IPS-20b (cell line): ENCODE measurements at regions not wholly inside any gene's neighbourhood (a gene's known extent, or its start where the extent isn't known, plus 50 kb on each side); places are given as distances from the start of the nearest gene placed in this dataset.

Experiments used
- H3K27ac ChIP-seq: one replicate; pipeline ENCODE4 v1.5.1; 2013; ENCODE audit warnings: low read length
- H3K27me3 ChIP-seq: 2 replicates; pipeline ENCODE4 v1.6.1; 2013; ENCODE audit warnings: mild to moderate bottlenecking, low read length, inconsistent platforms; ENCODE audit not compliant: insufficient read depth
- H3K36me3 ChIP-seq: 2 replicates; pipeline ENCODE4 v1.6.1; 2013; ENCODE audit warnings: low read depth, mild to moderate bottlenecking, inconsistent platforms, low read length, moderate library complexity; ENCODE audit not compliant: insufficient read depth
- H3K4me1 ChIP-seq: 2 replicates; pipeline ENCODE4 v1.6.1; 2013; ENCODE audit warnings: mild to moderate bottlenecking, control low read depth, inconsistent platforms, low read length, moderate library complexity; ENCODE audit not compliant: insufficient read depth
- H3K4me3 ChIP-seq: 2 replicates; pipeline ENCODE4 v1.5.1; 2013; ENCODE audit warnings: mild to moderate bottlenecking, low read length, inconsistent platforms
- H3K9ac ChIP-seq: 2 replicates; pipeline ENCODE4 v1.6.1; 2013; ENCODE audit warnings: low read depth, mild to moderate bottlenecking, inconsistent platforms, low read length, moderate library complexity
- H3K9me3 ChIP-seq: 2 replicates; pipeline ENCODE4 v1.6.1; 2013; ENCODE audit warnings: mild to moderate bottlenecking, low read depth, low read length, inconsistent platforms; ENCODE audit not compliant: insufficient read depth

- Histone ChIP-seq H3K4me3 (no peak overlapping the region), H3K27ac (no peak overlapping the region), H3K27me3 (no peaks in the 10 kb centered on the region), H3K9me3 (peaks cover 23% of the 10 kb centered on the region), H3K36me3 (no peaks in the 10 kb centered on the region), H3K4me1 (no peaks in the 10 kb centered on the region), H3K9ac (no peak overlapping the region)
Measured at GRCh38 chr1:4379451-4380175, 274.8 kb upstream of the AJAP1 start.

- Histone ChIP-seq H3K36me3 (no peaks in the 10 kb centered on the region), H3K9ac (no peak overlapping the region), H3K4me3 (no peak overlapping the region), H3K27ac (no peak overlapping the region), H3K4me1 (no peaks in the 10 kb centered on the region), H3K27me3 (no peaks in the 10 kb centered on the region), H3K9me3 (peaks cover 32% of the 10 kb centered on the region)
Measured at GRCh38 chr1:4380564-4381168, 273.7 kb upstream of the AJAP1 start.

GRCh38 chr1:4393191-4393590 is 261.2 kb upstream of the AJAP1 start:
- H3K9ac ChIP-seq, result no peak overlapping the region
- no peak overlapping the region for H3K27ac ChIP-seq
- H3K4me3 ChIP-seq, result no peak overlapping the region
- peaks cover 17% of the 10 kb centered on the region for H3K9me3 ChIP-seq
- no peaks in the 10 kb centered on the region for H3K36me3 ChIP-seq
- no peaks in the 10 kb centered on the region for H3K27me3 ChIP-seq
- no peaks in the 10 kb centered on the region for H3K4me1 ChIP-seq

- H3K9ac ChIP-seq, result no peak overlapping the region
- no peak overlapping the region for H3K4me3 ChIP-seq
- H3K36me3 ChIP-seq, result no peaks in the 10 kb centered on the region
- no peaks in the 10 kb centered on the region for H3K27me3 ChIP-seq
- H3K27ac ChIP-seq, result no peak overlapping the region
- H3K4me1 ChIP-seq, result no peaks in the 10 kb centered on the region
- peaks cover 17% of the 10 kb centered on the region for H3K9me3 ChIP-seq
Measured at GRCh38 chr1:4394366-4394765, 260.0 kb upstream of the AJAP1 start.

- Histone ChIP-seq H3K36me3 (no peaks in the 10 kb centered on the region), H3K4me3 (no peak overlapping the region), H3K9ac (no peak overlapping the region), H3K9me3 (peaks cover 17% of the 10 kb centered on the region), H3K27ac (no peak overlapping the region), H3K4me1 (no peaks in the 10 kb centered on the region), H3K27me3 (no peaks in the 10 kb centered on the region)
Measured at GRCh38 chr1:4395158-4395557, 259.3 kb upstream of the AJAP1 start.

- H3K4me3 ChIP-seq, result no peak overlapping the region
- H3K9ac ChIP-seq, result no peak overlapping the region
- H3K4me1 ChIP-seq, result no peaks in the 10 kb centered on the region
- no peaks in the 10 kb centered on the region for H3K27me3 ChIP-seq
- H3K36me3 ChIP-seq, result no peaks in the 10 kb centered on the region
- H3K27ac ChIP-seq, result no peak overlapping the region
- H3K9me3 ChIP-seq, result peaks cover 17% of the 10 kb centered on the region
Measured at GRCh38 chr1:4395676-4396075, 258.7 kb upstream of the AJAP1 start.

GRCh38 chr1:4396551-4396950 is 257.9 kb upstream of the AJAP1 start:
- no peaks in the 10 kb centered on the region for H3K27me3 ChIP-seq
- H3K9ac ChIP-seq, result no peak overlapping the region
- H3K4me1 ChIP-seq, result no peaks in the 10 kb centered on the region
- no peak overlapping the region for H3K4me3 ChIP-seq
- H3K36me3 ChIP-seq, result no peaks in the 10 kb centered on the region
- peaks cover 17% of the 10 kb centered on the region for H3K9me3 ChIP-seq
- no peak overlapping the region for H3K27ac ChIP-seq

- H3K9me3 ChIP-seq, result peaks cover 17% of the 10 kb centered on the region
Measured at GRCh38 chr1:4397196-4397595, 257.2 kb upstream of the AJAP1 start.

GRCh38 chr1:4402032-4402431 is 252.4 kb upstream of the AJAP1 start:
- H3K36me3 ChIP-seq, result no peaks in the 10 kb centered on the region
- no peak overlapping the region for H3K4me3 ChIP-seq
- H3K9me3 ChIP-seq, result no peaks in the 10 kb centered on the region
- no peaks in the 10 kb centered on the region for H3K4me1 ChIP-seq
- H3K27ac ChIP-seq, result no peak overlapping the region
- H3K9ac ChIP-seq, result no peak overlapping the region
- no peaks in the 10 kb centered on the region for H3K27me3 ChIP-seq

More at GRCh38 chr1:4397196-4397595, 257.2 kb upstream of the AJAP1 start:
- H3K4me3 ChIP-seq, result no peak overlapping the region
- H3K4me1 ChIP-seq, result no peaks in the 10 kb centered on the region
- no peaks in the 10 kb centered on the region for H3K27me3 ChIP-seq
- H3K27ac ChIP-seq, result no peak overlapping the region
- no peak overlapping the region for H3K9ac ChIP-seq
- no peaks in the 10 kb centered on the region for H3K36me3 ChIP-seq

- no peak overlapping the region for H3K9ac ChIP-seq
- no peak overlapping the region for H3K4me3 ChIP-seq
- no peaks in the 10 kb centered on the region for H3K9me3 ChIP-seq
- no peaks in the 10 kb centered on the region for H3K4me1 ChIP-seq
- H3K27me3 ChIP-seq, result no peaks in the 10 kb centered on the region
- H3K27ac ChIP-seq, result no peak overlapping the region
- H3K36me3 ChIP-seq, result no peaks in the 10 kb centered on the region
Measured at GRCh38 chr1:4404854-4405590, 249.4 kb upstream of the AJAP1 start.

- no peak overlapping the region for H3K4me3 ChIP-seq
- no peak overlapping the region for H3K9ac ChIP-seq
- H3K9me3 ChIP-seq, result no peaks in the 10 kb centered on the region
Measured at GRCh38 chr1:4407851-4408250, 246.6 kb upstream of the AJAP1 start.

GRCh38 chr1:4408380-4408779 is 246.0 kb upstream of the AJAP1 start:
- Histone ChIP-seq H3K9me3 (no peaks in the 10 kb centered on the region), H3K27ac (no peak overlapping the region), H3K4me3 (no peak overlapping the region), H3K36me3 (no peaks in the 10 kb centered on the region), H3K27me3 (no peaks in the 10 kb centered on the region), H3K4me1 (no peaks in the 10 kb centered on the region), H3K9ac (no peak overlapping the region)

More at GRCh38 chr1:4407851-4408250, 246.6 kb upstream of the AJAP1 start:
- no peak overlapping the region for H3K27ac ChIP-seq
- H3K4me1 ChIP-seq, result no peaks in the 10 kb centered on the region
- H3K36me3 ChIP-seq, result no peaks in the 10 kb centered on the region
- no peaks in the 10 kb centered on the region for H3K27me3 ChIP-seq
